Renal cortical epithelial cell (primary cell): ENCODE measurements at regions not wholly inside any gene's neighbourhood (a gene's known extent, or its start where the extent isn't known, plus 50 kb on each side); places are given as distances from the start of the nearest gene placed in this dataset.
"Not testable (repeated sequence)": the region's sequence is repeated elsewhere in the genome, so short reads cannot be mapped to it uniquely, and the experiment has no call there.

Experiments
- DNase-seq: peaks from one replicate; pipeline ENCODE4 v3.0.0-alpha.2; 2011; ENCODE audit warnings: low read depth

DNA sequence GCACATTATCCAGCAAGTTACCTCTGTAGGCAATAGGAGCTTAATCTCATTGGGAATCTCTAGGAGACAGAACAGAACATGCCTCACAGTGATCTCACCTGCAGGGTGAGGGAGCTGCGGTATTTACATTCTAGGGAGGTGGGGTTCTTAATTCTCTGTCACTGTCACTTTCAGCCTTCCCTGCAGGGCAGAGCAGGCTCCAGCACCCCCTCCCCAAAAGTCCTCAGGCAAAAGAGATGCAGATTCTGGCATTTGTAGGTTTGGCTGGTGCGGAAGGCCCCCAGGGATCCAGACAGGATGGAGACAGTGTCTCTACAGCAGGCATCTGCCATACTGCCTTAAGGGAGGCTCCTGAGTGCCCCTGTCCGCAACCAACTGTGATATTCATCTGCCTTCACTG, 166.4 kb upstream of the ATP6AP2 start:
- DNase-seq: no peak

DNA sequence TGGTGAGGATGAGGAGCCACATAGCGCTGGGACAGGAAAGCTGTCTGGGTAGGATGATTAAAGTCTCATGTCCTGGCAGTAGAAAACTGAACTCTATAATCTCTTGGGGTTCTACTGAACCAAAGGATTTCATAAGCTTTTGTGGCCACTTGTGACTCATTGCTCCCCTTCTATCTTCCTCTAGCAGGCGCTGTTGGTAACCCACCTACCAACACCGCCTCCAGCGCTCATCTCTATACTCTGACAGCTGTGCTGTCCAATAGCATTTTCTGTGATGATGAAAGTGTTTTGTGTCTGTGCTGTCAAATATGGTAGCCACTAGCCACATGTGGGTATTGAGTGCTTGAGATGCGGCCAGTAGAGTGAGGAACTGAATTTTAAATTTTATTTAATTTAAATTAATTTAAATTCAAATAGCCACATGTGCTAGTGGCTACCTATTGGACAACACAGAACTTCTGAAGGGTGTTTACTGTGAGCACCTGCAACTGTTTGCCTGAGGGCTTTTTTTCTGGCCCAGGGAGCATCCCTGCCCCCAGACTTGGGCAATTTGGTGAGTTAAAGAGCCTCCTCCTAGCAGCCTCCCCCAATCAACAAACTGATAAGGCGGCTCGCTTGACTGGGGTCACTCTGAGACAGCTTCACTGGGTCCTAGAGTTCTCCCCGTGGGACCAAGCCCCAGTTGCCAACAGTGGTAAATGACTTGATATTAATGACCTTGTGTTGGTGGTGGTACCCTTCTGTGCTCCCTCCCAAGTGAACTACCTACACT, 169.2 kb upstream of the ATP6AP2 start:
- no peak for DNase-seq

DNA sequence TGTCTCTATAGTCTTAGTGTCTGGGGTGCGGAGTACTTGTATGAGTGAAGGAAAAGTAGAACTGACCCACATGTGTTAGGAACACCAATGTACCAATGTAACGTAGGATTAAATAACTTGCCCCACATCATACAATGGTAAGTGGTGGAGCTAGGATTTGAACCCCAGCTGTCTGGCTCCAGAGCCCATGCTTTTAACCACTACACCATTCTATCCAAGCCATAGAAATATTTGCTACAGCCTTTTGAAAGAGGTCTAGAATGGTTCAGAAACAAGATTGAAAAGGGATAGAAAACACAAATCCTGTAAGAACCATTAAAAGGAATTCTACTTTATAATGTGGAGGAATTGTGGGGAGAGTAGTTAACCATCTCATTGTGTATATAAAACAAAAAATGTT, 169.9 kb upstream of the ATP6AP2 start:
- no peak for DNase-seq

DNA sequence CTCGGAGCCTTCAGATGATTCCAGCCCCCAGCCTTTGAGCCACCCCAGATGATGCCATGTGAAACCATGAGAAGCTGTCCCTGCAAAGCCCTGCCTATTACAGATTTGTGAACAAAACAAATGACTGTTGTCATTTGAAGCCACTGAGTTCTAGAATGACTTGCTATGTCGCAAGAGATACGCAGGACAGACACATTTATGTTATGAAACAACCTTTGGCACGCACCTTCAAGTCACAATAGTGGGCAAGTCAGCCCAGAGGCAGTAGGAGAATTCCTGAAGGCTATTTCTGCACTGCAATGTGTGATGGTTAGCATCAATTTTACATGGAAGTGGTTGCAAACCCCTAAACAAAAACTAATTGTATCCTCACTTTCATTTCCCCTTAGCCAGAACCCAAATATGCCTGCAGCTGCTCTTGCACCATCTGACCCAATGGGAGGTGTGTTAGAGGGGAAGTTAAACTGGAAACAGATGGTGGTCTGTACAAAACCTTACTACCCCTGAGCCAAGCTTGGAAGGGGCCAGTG, 174.4 kb upstream of the ATP6AP2 start:
- DNase-seq: no peak

DNA sequence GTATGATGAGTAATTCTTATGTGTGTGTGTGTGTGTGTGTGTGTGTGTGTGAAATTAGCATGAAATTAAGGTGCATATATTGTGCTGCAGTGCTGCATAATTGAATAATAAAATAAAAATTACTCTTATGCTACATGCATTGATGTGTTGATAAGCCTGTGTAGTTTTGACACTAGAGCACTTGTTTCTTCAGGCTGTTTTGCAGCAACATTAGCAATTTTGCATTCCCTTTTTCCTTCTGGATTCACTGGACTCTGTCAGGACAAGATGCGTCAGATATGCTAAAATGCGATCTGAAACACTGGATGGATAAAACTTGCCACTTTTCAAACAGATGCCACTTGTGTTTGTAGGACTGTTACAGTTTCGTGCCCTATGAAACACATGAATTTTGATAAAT, 175.4 kb upstream of the ATP6AP2 start:
- no peak for DNase-seq

DNA sequence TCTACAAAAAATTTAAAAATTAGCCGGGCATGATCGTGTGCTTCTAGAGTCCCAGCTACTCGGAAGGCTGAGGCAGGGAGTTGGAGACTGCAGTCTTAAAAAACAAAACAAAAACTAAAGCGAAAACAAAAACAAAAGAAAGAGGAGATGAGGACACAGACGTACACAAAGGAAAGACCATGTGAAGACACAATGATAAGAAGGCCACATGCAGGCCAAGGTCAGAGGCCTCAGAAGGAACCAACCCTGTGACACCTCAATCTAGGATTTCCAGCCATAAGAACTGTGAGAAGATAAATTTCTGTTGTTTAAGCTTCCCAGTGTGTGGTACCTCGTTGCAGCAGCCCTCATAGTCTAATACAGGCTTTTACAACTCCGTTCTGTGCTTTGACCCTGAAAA, 177.0 kb upstream of the ATP6AP2 start:
- no peak for DNase-seq

DNA sequence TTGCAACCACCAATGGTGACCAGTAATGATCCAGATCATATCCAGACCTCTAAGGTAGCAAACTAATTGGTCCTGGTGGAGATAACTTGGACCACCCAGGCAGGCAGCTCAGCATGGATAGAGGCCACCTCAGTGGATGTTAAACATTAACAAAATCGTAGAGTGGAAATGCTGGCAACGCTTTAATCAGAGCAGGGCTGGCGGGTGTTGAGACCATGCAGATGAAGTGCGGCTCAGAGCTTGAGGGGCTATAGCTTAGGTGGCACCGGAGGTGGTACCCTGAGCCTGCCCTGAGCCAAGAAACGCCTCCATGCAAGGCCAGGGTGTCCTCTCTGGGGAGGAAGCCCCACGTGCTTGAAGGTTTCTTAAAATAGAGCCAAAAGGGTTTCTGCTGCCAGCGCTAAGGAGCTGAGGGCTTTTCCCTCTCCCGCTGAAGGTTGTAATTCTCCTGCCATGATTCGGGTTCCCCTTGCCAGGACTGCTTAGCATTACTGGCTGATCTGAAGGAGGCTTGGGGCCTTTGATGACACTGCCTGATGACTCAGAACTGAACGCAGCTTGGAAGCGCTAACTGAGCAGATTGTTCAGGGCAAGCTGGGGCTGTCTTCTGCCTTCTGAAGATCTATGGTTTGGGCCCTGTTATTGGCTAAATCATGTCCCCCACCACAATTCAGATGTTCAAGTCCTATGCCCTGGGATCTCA, 177.8 kb upstream of the ATP6AP2 start:
- DNase-seq: peak; percentile 72

DNA sequence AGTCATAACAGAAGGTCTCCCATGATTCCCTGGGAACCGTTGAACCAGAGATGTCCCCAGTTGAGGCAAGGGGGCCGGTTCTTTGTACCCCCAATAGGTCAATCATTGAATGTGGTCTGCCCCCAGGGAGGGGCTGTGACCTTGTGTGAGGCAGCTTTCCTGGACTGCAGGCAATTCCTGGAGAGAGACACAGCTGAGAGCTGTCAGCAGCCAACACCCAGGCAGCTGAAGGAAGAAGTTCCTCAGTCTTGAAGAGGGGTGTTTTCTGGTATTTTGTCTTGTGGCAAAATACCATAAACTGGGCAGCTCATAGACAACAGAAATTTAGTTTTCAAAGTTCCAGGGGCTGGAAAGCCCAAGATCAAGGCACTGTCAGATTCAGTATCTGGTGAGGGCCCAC, 185.7 kb upstream of the ATP6AP2 start:
- DNase-seq: no peak

DNA sequence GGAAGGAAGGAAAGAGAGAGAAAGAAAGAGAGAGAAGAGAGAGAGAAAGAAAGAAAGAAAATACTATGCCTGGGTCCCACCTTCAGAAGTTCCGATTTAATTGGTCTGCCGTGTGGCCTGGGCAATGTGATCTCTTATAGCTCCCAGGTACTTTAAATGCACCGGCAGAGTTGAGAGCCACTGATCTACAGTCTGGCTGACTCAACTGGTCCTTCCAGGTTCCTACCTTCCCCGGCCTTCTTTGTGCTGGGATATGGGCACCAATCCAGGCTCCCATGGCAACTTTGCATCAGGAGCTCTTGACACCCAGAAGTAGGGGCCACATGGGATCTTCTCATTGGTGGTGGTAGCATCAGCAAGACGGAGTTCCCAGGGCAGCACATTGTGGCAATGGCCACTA, 186.5 kb upstream of the ATP6AP2 start:
- no peak for DNase-seq

DNA sequence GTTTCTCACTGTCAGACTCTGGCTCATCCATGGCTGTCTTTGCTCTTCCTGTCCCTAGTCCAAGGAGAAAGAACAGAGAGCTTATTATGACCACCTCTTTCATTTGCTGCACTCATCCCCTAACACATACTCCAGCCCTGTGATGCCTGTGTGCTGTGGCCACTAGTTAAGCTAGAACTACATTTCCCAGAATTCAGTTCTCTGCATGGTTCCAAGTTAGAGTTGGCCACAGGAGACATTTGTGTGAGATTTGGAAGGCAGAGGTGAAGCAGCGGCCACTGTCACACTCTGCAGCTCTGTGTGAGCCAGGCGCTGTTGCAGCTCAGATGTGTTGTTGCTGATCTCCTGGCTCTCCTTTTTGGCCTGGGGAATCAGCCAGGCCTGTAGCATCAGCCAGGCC, 188.2 kb upstream of the ATP6AP2 start:
- no peak for DNase-seq

DNA sequence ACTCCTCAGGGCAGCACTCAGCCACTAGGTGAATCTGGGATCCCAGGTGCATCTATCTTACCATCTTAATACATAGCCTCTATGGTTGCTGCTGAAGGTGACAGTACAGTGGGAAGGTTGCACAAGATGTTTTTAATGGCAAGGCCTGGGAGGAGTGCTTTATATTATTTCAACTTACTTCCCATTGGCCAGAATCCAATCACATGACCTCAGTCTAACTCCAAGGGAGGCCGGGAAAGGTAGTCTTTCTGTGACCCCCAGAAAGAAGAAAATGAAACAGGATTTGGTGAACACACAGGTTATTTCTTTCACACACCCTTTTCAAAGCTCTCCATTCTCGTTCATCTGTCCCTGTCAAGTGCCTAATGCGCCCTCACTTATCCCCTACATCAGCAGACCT, 189.1 kb upstream of the ATP6AP2 start:
- no peak for DNase-seq

DNA sequence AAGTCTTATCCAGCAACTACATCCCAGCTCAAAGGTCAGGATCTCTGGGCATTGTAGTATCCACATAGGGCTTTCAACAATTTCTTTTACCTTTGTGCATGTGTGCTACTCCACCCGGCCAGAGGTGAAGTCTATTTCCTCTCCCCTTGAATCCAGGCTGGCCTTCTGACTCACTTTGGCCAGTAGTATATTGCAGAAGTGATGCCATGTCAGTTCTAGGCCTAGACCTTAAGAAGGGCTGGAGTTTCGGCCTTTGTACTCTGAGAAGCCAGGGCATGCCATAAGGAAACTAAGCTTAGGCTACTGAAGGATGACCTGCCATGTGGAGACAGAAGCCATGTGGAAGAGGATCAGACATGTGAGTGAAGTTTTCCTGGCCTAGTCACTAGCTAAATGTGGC, 191.2 kb upstream of the ATP6AP2 start:
- no peak for DNase-seq

DNA sequence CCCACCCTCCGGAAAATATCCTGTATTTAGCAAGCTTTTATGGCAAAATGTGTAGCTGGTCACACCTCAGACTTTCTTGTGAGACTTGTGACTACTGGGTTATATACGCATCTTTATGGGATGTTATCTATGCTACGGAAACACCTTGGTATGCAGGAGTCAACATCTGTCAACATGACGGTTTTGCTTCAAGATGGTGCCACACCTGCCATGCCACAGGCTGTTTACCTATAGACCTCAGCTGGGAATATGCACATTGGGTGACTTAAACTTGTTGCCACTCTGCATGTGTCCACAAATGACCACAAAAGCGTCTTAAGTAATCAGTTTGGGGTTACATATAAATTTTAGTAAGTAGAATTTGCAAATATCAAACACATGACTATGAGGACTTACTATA, 192.3 kb upstream of the ATP6AP2 start:
- DNase-seq: no peak

DNA sequence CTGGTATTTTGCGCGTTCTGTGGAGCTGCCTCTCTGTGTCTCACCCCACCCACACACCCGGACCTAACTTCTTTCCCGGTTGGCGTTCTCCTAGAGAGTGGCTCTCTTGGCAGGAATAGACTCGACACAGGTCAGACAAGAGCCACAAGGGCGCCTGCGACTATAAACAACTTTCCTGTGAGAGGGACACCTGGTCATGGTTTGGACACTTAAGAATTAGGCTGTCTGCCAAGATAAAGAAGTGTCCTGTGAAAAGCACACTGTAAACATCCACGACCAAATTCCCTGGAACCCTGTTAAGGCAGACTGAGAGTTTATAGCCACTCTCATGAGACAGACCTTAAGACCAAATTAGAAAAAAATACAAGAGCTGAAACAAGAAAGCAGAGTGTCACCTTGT, 192.9 kb upstream of the ATP6AP2 start:
- DNase-seq: not testable (repeated sequence)

DNA sequence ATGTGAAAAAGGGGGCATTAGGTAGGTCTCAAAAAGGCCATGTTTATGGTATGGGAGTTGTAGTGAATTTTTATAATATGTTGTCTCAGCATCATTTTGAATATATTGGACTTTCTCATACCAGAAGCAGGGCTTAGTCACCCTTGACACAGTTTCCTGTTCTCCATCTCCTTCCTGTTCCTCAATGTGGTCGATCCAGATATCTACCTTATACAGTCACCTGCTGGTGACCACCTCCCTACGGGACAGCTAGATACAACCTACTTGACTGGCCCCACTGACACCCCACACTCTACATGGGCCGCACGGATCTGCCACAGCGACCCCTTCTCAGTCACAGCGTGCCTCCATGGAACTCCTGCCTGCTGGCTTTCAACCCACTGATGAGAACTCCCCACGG, 193.5 kb upstream of the ATP6AP2 start:
- not testable (repeated sequence) for DNase-seq

DNA sequence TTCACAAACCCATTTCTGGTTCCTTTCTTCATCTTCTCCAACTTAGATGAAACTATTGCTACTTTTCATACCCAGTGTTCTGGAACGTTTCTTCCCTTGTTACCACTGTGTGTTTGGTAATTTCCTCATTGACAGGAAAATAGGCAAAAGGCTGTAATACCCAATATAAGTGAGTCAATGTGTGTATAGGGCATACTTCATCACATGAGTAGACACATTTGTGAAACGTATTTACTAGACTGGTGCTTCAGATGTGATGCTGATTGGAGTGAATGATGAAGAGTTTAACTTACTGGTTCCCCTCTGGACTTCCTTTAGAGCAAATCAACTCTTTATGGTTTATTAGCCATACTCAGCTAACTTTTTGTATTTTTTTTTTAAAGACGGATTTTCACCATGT, 195.1 kb upstream of the ATP6AP2 start:
- peak; percentile 7 for DNase-seq

DNA sequence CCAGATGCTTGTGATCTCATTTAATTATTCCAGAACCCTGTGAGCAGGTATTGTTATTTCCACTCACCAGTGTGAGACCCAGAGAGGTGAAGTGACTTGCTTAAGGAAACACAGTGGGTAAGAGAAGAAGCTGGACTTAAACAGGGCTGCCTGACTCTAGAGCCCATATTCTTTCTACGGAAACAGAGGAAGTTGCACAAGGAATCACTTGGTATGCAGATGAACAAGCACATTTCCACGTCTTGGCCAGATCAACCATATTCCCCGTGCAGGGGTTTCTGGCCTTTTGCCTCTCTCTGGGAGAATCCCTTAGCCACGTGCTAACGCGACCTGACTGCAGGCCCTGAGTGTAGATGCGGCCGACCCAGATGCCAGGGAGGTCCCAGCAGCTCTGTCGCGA, 195.5 kb upstream of the ATP6AP2 start:
- no peak for DNase-seq

DNA sequence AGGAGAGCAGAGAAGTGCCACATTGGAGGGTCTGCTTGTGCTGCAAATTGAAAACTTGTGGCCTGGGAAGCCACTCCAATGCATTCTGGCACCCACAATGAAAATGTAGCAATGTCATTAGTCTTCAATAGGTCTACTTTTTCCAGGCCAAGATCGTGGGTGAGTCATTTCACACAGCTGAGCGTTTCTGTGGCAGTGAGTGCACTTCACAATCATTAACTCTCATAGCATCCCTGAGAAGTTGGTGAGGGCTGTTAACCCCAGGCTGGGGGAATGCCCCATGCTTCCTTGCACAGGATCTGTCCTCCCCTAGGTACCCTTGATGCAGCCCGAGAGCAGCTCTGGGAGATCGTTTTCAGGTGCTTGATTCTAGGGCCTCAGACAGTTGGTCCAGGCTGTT, 196.8 kb upstream of the ATP6AP2 start:
- peak; percentile 82 for DNase-seq

DNA sequence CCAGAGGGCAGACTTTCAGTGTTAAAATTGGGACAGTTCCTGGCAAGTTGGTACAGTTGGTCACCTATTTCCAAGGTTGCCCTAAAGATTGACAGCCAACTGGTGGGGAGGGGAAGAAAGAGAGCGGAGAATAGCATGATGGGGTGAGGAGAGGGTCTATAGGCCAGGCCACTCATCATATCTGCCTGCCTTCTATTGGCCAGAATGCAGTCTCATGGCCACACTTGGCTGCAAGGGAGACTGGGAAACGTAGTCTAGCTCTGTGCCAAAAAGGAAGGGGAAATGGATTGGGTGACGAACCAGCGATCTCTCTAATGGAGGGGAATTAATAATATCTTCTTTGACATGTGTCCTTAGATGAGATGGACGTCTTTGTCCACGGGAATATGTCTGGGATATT, 197.4 kb upstream of the ATP6AP2 start:
- DNase-seq: no peak

DNA sequence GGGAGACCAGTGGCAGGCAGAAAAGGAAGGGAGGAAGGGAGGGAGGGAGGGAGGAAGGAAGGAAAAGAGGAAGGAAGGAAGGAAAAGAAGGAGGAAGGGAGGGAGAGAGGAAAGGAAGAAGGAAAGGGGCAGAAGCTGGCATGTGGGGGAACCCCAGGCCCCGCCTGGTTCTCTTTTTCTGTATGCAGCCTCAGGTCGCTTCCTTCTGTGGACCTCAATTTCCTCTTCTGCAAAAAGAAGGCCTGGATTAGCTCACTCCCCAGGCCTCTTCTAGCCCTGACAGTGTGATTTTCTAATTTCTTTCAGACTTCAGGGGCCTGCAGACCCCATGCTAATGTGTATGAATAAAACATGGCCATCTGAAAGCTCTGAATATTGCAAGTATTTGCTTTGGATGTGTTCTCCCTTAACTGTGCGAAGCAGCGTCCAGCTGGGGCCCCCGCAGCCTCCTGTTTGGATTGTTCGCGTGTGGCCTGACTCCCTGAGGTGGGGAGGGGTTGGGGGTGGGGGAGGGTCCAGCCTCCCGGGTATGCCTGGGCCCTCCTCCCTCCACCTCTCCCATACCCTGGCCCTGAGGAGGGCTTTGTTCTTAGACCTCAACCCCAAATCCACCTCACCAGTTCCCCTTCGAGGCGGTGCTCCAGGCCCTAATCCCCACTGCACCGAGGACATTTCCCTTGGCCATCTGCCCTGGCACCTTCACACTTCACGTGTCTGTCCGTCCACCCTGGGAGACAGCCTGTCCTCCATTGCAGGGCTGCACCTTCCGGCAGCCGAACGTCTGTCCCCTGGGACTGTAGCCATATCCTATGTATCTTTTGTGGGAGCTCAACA, 199.9 kb upstream of the ATP6AP2 start:
- DNase-seq: no peak

DNA sequence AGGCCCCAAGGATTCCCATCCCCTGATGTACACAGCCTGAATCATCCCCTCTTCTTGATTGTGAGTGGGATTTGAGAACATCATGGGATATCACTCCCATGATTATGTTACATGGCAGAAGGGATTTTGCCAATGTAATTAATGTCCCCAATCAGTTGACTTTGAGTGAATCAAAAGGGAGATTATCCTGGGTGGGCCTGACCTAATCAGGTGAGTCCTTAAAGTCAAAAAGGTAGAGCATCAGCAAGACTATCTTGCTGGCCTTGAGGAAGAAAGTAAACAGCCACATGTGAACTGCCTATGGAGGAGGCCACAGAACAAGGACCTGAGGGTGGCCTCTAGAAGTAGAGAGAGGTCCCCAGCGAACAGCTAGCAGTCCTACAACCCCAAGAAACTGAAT, 203.1 kb upstream of the ATP6AP2 start:
- no peak for DNase-seq

DNA sequence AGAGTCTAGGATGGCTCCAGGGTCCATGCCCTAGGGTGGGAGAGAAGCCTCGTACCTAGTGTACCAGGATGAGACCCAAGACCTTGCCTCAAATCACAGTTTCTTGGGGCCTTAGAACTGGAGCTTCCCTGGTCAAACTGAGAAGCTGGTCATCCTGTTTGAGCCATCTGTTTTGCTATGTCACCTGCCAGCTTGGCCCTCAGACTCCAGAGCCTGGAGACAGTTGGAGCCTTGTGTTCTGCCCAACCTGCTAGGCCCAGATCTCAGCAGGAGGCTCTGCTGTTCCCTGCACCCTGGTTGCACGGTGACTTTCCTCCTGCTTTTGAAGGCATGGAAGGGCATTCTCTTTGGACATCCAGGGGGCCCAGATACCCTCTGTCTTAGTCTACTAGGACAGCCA, 206.3 kb upstream of the ATP6AP2 start:
- DNase-seq: no peak

DNA sequence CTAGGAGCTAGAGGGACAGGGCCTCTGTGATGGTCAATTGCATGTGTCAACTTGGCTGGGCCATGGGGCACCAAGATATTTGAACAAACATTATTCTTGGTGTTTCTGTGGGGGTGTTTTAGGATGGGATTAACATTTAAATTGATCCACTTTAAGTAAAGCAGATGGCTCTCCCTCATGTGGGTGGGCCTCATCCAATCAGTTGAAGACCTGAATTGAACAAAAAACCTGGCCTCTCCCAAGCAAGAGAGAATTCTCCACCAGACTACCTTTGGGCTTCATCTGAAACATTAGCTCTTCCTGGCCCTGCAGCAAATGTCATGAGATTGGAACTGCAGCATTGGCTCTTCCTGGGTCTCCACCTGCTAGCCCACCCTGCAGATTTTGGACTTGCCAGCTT, 207.1 kb upstream of the ATP6AP2 start:
- DNase-seq: no peak
